GM12878 (cell line): ENCODE measurements at regions not wholly inside any gene's neighbourhood (a gene's known extent, or its start where the extent isn't known, plus 50 kb on each side); places are given as distances from the start of the nearest gene placed in this dataset.

Experiments used
- ATAC-seq: fragments of 200-7000 bp; cut with Tn5 transposase; 3 replicates; pipeline ENCODE4 v1.9.1; 2020; ENCODE audit warnings: mild to moderate bottlenecking, moderate library complexity
- BruUV-seq: library from RNA; stranded (reverse); fragments of 400-500 nt; replicated peaks from 2 replicates; lab custom pipeline; 2021; lab: Mats Ljungman, UMichigan
- CTCF ChIA-PET: fragments of 300-600 bp; sonication (Branson Sonifier 250); formaldehyde crosslinking; extraction: SDS; loops from one replicate; lab custom pipeline; 2021; ENCODE audit warnings: inconsistent platforms; lab: Yijun Ruan, JAX
- POLR2A ChIA-PET: fragments of 350-600 bp; formaldehyde crosslinking; extraction: SDS; loops from one replicate; lab custom pipeline; 2021; ENCODE audit warnings: inconsistent platforms; lab: Charles Lee
- RAD21 ChIA-PET: fragments of 300-600 bp; sonication (Branson Sonifier 250); formaldehyde crosslinking; loops from one replicate; lab custom pipeline; 2023; ENCODE audit warnings: antibody characterized with exemption; ENCODE audit not compliant: unreplicated experiment; lab: Charles Lee
- SMC1A ChIA-PET: fragments of 300-600 bp; sonication (Branson Sonifier 250); formaldehyde crosslinking; loops from one replicate; lab custom pipeline; 2023; ENCODE audit not compliant: unreplicated experiment, uncharacterized antibody; lab: Charles Lee
- DNase-seq: peaks from one replicate; pipeline ENCODE4 v3.0.0-alpha.2; 2011; ENCODE audit warnings: low read depth, low spot score
- FAIRE-seq: peaks from 3 replicates; lab custom pipeline; 2011; peaks lifted over from hg19 to GRCh38; lab: Jason Lieb, UNC
- H2AFZ ChIP-seq: 2 replicates; pipeline ENCODE4 v1.6.0; 2011; ENCODE audit warnings: low read depth, low read length, control low read depth; ENCODE audit not compliant: control insufficient read depth
- H3K27ac ChIP-seq: 2 replicates; pipeline ENCODE4 v1.5.1; 2011; ENCODE audit warnings: control low read depth; ENCODE audit not compliant: control insufficient read depth, insufficient read depth
- H3K27me3 ChIP-seq, 2 experiments: replicated peaks in 1 of 2; 2 replicates each; pipeline versions ENCODE4 v1.6.0 to v1.6.1; 2011; ENCODE audit warnings: low read length in 1 of 2; ENCODE audit not compliant: control insufficient read depth in 2 of 2, insufficient read depth in 2 of 2
- H3K36me3 ChIP-seq, 2 experiments: 2 replicates each; pipeline ENCODE4 v1.5.1; 2011; ENCODE audit warnings: low read length in 1 of 2; ENCODE audit not compliant: control insufficient read depth in 2 of 2, insufficient read depth in 2 of 2
- H3K4me1 ChIP-seq: 2 replicates; pipeline ENCODE4 v1.6.1; 2011; ENCODE audit warnings: mild to moderate bottlenecking, low read length, moderate library complexity, mixed read lengths; ENCODE audit not compliant: control insufficient read depth, insufficient read depth
- H3K4me2 ChIP-seq: 2 replicates; pipeline ENCODE4 v1.6.0; 2011; ENCODE audit warnings: control low read depth; ENCODE audit not compliant: control insufficient read depth, insufficient read depth
- H3K4me3 ChIP-seq: fragments of 200-600 bp; sonication (generic); 2 replicates; pipeline ENCODE4 v1.5.1; 2016
- H3K79me2 ChIP-seq: 2 replicates; pipeline ENCODE4 v1.6.0; 2011; ENCODE audit warnings: low read length; ENCODE audit not compliant: control insufficient read depth, insufficient read depth
- H3K9ac ChIP-seq: 2 replicates; pipeline ENCODE4 v1.8.0; 2011; ENCODE audit warnings: low read length, control low read depth, mixed read lengths; ENCODE audit not compliant: control insufficient read depth, insufficient read depth
- H3K9me3 ChIP-seq: replicated peaks from 3 replicates; pipeline ENCODE4 v1.5.1; 2011; ENCODE audit warnings: mild to moderate bottlenecking, low read length; ENCODE audit not compliant: control insufficient read depth, insufficient read depth
- H4K20me1 ChIP-seq: 2 replicates; pipeline ENCODE4 v1.6.0; 2011; ENCODE audit not compliant: control insufficient read depth, insufficient read depth
- CEBPB ChIP-seq, 2 experiments: fragments of 150-350 bp in 1 of 2; IDR thresholded peaks; 2 replicates each; pipeline ENCODE4 v1.6.1; 2012 to 2014; ENCODE audit warnings: low read depth in 2 of 2, low read length in 2 of 2, borderline replicate concordance in 1 of 2, inconsistent platforms in 1 of 2
- FOS ChIP-seq: IDR thresholded peaks from 3 replicates; pipeline ENCODE4 v1.6.1; 2011; ENCODE audit warnings: borderline replicate concordance; ENCODE audit not compliant: insufficient read length; ENCODE audit errors: extremely low read depth
- FOXM1 ChIP-seq: IDR thresholded peaks from 2 replicates; pipeline ENCODE4 v1.6.1; 2012; ENCODE audit warnings: low read depth, mild to moderate bottlenecking, inconsistent platforms, low read length, moderate library complexity
- MTA2 ChIP-seq: fragments of 450-650 bp; IDR thresholded peaks from 2 replicates; pipeline ENCODE4 v1.6.1; 2016; ENCODE audit warnings: low read depth, mild to moderate bottlenecking, moderate library complexity
- NFYA ChIP-seq: IDR thresholded peaks from 2 replicates; pipeline ENCODE4 v1.6.1; 2011; ENCODE audit warnings: low read depth, mild to moderate bottlenecking, low read length, improper control_type of control experiment, borderline replicate concordance
- NFYB ChIP-seq: IDR thresholded peaks from 2 replicates; pipeline ENCODE4 v1.6.1; 2011; ENCODE audit warnings: low read depth, mild to moderate bottlenecking, low read length, improper control_type of control experiment, moderate library complexity; ENCODE audit not compliant: insufficient read depth
- POLR2AphosphoS5 ChIP-seq: IDR thresholded peaks from 2 replicates; pipeline ENCODE4 v1.6.1; 2011; ENCODE audit warnings: mild to moderate bottlenecking, low read length, inconsistent platforms
- SMARCA5 ChIP-seq: fragments of 450-650 bp; IDR thresholded peaks from 2 replicates; pipeline ENCODE4 v1.6.1; 2017; ENCODE audit warnings: mild to moderate bottlenecking
- SPI1 ChIP-seq: IDR thresholded peaks from 2 replicates; pipeline ENCODE4 v1.6.1; 2011; ENCODE audit warnings: low read depth, mild to moderate bottlenecking, low read length, moderate library complexity, borderline replicate concordance; ENCODE audit not compliant: insufficient read depth
- STAT1 ChIP-seq: fragments of 450-650 bp; conservative IDR thresholded peaks from 2 replicates; pipeline ENCODE4 v1.6.1; 2014; ENCODE audit warnings: antibody characterized with exemption, mild to moderate bottlenecking
- ZNF592 ChIP-seq: fragments of 450-650 bp; IDR thresholded peaks from 2 replicates; pipeline ENCODE4 v1.6.1; 2017; ENCODE audit warnings: mild to moderate bottlenecking, moderate library complexity
- ZNF622 ChIP-seq: fragments of 450-650 bp; IDR thresholded peaks from 2 replicates; pipeline ENCODE4 v1.6.1; 2017; ENCODE audit warnings: mild to moderate bottlenecking, inconsistent platforms
- WGBS: methylation state at CpG from one replicate; pipeline ENCODE4 v1.1.6; 2016; ENCODE audit warnings: low lambda C conversion rate; ENCODE audit not compliant: insufficient replicate concordance, insufficient coverage; ENCODE audit errors: missing lambda C conversion rate; 5-methylcytosine and 5-hydroxymethylcytosine counted together
- in situ Hi-C: fragments of 300-500 bp; cut with MboI; formaldehyde crosslinking; loops from 9 replicates; pipeline ENCODE4 v1.14.3; 2018; ENCODE audit warnings: mixed read lengths
- intact Hi-C: fragments of 100-400 bp; cut with micrococcal nuclease; formaldehyde crosslinking; loops from one replicate; pipeline ENCODE4 v1.14.2; 2022; ENCODE audit not compliant: unreplicated experiment
- TF ChIP-seq, protein P1 (sequence below): IDR thresholded peaks from 2 replicates; pipeline ENCODE4 v1.6.1; 2011; ENCODE audit warnings: borderline replicate concordance, low read depth, mild to moderate bottlenecking, moderate library complexity, low read length; ENCODE audit not compliant: insufficient read depth, poor library complexity, severe bottlenecking
- TF ChIP-seq, protein P2 (sequence below): IDR thresholded peaks from 2 replicates; pipeline ENCODE4 v1.6.1; 2012; ENCODE audit warnings: mild to moderate bottlenecking, low read depth, low read length

- no peak for TF ChIP-seq ZNF592
Measured at GRCh38 chr6:9131616-9132015, 696.3 kb upstream of the SLC35B3 start (continued).

DNA sequence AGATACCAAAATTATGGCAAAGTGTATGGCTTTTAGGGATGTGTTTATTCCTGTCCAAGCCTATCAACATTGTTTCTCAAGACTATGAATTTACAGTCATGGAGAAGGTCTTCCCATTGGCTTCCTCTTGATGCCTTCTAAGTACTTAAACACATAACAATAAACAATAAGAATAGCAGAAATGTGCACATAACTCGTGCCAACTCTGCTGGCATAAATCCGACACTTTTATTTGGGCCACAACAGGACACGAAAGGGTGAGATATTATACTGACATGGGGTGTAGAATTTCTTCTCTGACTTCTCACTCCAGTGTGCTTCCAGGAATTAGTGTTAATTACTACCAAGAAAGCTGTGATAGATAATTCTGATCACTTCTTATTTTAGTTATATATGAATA, 695.9 kb upstream of the SLC35B3 start:
- H3K79me2 ChIP-seq: no peaks in the 10 kb centered on the region
- DNase-seq (no peak), FAIRE-seq (no peak), ATAC-seq (no peak)
- H3K4me1 ChIP-seq: no peaks in the 10 kb centered on the region
- no peak overlapping the region for H3K9ac ChIP-seq
- no TSS peak for BruUV-seq
- RAD21 ChIA-PET: no interaction called here
- no peaks in the 10 kb centered on the region for H3K36me3 ChIP-seq
- CTCF ChIA-PET: no interaction called here
- WGBS: 38% methylated on average over 3 of the region's 3 CpGs
- H3K4me3 ChIP-seq: no peak overlapping the region
- no peaks in the 10 kb centered on the region for H4K20me1 ChIP-seq
- H3K27ac ChIP-seq: no peak overlapping the region
- no peaks in the 10 kb centered on the region for H3K9me3 ChIP-seq
- in situ Hi-C loops (no loop called here), intact Hi-C loops (no loop called here)
- SMC1A ChIA-PET: interaction anchor here (1.3 kb wide), 1 partner anchor 13 kb away, joined by 4 read pairs; no protein-coding TSS in a partner anchor
- no peak overlapping the region for H2AFZ ChIP-seq
- H3K27me3 ChIP-seq: no peaks in the 10 kb centered on the region
- POLR2A ChIA-PET: no interaction called here
- no peak overlapping the region for H3K4me2 ChIP-seq
- no peak for TF ChIP-seq CEBPB (IDR thresholded peaks at IDR 0.05; ENCODE audit: borderline replicate concordance in 1 of 2, low read depth in 2 of 2, low read length in 2 of 2)
- TF ChIP-seq SPI1: no peak
- no peak for TF ChIP-seq STAT1
- TF ChIP-seq NFYA: no peak
- TF ChIP-seq FOS: no peak
- TF ChIP-seq MTA2: no peak
- TF ChIP-seq, protein P1, sequence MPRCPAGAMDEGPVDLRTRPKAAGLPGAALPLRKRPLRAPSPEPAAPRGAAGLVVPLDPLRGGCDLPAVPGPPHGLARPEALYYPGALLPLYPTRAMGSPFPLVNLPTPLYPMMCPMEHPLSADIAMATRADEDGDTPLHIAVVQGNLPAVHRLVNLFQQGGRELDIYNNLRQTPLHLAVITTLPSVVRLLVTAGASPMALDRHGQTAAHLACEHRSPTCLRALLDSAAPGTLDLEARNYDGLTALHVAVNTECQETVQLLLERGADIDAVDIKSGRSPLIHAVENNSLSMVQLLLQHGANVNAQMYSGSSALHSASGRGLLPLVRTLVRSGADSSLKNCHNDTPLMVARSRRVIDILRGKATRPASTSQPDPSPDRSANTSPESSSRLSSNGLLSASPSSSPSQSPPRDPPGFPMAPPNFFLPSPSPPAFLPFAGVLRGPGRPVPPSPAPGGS: no peak
- TF ChIP-seq POLR2AphosphoS5: no peak
- TF ChIP-seq FOXM1: no peak
- TF ChIP-seq, protein P2, sequence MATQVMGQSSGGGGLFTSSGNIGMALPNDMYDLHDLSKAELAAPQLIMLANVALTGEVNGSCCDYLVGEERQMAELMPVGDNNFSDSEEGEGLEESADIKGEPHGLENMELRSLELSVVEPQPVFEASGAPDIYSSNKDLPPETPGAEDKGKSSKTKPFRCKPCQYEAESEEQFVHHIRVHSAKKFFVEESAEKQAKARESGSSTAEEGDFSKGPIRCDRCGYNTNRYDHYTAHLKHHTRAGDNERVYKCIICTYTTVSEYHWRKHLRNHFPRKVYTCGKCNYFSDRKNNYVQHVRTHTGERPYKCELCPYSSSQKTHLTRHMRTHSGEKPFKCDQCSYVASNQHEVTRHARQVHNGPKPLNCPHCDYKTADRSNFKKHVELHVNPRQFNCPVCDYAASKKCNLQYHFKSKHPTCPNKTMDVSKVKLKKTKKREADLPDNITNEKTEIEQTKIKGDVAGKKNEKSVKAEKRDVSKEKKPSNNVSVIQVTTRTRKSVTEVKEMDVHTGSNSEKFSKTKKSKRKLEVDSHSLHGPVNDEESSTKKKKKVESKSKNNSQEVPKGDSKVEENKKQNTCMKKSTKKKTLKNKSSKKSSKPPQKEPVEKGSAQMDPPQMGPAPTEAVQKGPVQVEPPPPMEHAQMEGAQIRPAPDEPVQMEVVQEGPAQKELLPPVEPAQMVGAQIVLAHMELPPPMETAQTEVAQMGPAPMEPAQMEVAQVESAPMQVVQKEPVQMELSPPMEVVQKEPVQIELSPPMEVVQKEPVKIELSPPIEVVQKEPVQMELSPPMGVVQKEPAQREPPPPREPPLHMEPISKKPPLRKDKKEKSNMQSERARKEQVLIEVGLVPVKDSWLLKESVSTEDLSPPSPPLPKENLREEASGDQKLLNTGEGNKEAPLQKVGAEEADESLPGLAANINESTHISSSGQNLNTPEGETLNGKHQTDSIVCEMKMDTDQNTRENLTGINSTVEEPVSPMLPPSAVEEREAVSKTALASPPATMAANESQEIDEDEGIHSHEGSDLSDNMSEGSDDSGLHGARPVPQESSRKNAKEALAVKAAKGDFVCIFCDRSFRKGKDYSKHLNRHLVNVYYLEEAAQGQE: no peak
- no peak for TF ChIP-seq SMARCA5
- TF ChIP-seq ZNF622: no peak
- no peak for TF ChIP-seq NFYB
